Fibroblast of skin of scalp (primary cell): ENCODE measurements at regions not wholly inside any gene's neighbourhood (a gene's known extent, or its start where the extent isn't known, plus 50 kb on each side); places are given as distances from the start of the nearest gene placed in this dataset.
A peak's percentile ranks its signal among the peaks of the same experiment; 100 is the strongest.

ENCODE experiments used
- DNase-seq: peaks from one replicate; pipeline ENCODE4 v3.0.0-alpha.2; 2013

- no peak for DNase-seq
These were observed 127.3 kb upstream of the BOD1 start for GRCh38 chr5:173743641-173744343.

DNA sequence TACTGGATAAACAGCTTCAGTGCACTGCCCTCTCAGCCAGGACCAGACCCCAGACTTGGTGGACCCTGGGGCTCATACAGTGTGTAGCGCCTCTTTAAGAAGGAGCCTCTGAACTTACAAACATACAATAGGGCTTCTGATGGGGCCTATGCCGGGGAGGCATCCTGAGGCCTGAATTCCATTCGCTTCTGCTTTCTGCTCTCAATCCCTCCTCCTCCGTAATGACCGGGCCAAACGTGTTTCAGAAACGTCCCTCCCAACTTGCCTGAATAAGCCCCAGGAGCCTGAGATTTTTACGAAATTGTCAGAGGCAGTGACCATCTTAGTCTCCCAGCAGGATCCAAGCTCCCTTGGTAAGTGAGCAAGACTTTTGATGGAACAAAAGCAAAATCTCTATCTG is 128.1 kb upstream of the BOD1 start:
- DNase-seq, result no peak

GRCh38 chr5:173745123-173745522 is 128.7 kb upstream of the BOD1 start:
- no peak for DNase-seq

DNA sequence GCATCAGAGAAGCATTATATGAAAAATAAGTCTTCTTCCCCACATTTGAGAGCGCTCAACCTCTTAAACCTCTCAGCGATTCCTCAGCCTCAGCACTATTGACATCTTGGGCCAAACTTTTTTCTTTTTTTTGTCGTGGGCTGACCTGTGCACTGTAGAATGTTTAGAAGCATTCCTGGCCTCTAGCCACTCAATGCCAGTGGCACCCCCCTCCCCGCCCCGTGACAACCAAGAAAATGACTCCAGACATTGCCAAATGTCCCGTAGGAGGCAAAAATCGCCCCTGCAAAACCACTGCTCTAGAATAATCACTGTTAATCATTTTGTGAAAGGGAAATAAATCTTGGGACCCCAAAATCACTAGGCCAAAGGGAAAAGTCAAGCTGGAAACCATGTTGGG is 129.1 kb upstream of the BOD1 start:
- DNase-seq, result no peak

GRCh38 chr5:173746047-173746646 is 129.7 kb upstream of the BOD1 start:
- DNase-seq, result no peak

DNA sequence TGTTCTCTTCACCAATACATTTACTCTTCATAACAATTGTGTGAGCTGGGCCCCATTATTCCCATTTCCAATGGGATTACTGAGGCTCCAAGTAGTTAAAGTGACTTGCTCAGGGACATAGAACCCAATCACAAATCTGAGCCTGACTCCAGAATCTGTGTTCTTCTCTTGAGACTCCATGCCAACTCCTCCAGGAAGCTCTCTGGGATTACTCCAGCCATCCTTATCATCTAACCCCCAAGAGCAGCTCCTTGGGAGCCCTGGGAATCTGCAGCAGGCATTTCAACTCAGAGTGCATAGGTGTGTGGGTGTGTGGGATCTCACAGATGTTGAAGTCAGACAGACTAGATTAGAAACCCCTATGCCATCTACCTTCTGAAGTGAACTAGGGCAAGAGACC is 131.4 kb upstream of the BOD1 start:
- no peak for DNase-seq

DNA sequence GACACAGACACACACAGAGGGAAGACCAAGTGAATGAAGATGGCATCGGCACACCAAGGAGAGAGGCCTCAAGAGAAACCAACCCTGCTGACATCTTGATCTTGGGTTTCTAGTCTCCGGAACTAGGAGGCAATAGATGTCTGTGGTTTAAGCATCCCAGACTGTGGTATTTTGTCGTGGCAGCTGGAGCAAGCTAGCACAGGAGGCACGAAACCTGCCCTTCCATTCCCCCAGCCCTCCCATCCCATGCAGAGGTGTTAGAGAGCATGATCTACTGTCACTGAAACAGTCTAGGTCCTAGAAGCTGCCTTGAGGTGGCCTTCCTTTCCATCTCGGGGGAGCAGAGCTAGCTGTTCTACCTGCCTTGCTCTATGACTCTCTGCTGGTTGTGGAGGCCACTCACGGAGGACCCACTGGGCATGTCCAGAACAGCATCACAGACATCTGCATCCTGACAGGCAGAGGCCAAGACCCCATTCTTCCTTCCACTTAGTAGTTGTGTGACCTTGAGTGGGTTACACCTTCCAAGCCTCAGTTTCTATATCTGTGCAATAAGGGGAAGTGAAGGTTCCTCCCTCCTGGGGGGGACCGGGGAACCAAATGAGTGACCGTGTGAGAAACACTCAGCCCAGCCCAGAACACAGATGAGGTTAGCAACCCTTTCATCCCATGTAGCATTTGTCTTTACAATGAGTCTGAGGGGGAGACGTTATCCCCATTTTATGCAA is 134.3 kb upstream of the BOD1 start:
- no peak for DNase-seq

- DNase-seq, result no peak
These were observed 134.8 kb upstream of the BOD1 start for GRCh38 chr5:173751266-173751600.

- DNase-seq, result no peak
These were observed 135.5 kb upstream of the CPEB4 start for GRCh38 chr5:173752653-173753052.

- DNase-seq, result no peak
These were observed 134.6 kb upstream of the CPEB4 start for GRCh38 chr5:173753307-173754168.

- no peak for DNase-seq
These were observed 132.8 kb upstream of the CPEB4 start for GRCh38 chr5:173755319-173755718.

- DNase-seq, result no peak
These were observed 130.5 kb upstream of the CPEB4 start for GRCh38 chr5:173757403-173758209.

- no peak for DNase-seq
These were observed 129.5 kb upstream of the CPEB4 start for GRCh38 chr5:173758676-173759075.

DNA sequence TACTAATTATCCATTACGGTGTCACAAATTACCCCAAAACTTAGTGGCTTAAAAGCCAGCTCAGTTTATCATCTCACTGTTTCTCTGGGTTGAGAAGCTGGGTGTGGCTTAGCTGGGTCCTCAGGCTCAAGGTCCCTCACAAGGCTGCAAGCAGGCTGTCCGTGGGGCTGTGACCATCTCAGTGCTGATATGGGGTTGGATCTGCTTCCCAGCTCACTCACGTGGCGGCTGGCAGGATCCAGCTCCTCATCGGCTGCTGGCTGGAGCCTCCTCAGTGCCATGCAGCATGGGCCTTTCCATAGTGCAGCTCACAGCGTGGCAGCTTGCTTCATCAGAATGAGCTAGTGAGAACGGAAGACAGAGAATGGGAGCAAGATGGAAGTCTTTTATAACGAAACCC is 128.5 kb upstream of the CPEB4 start:
- no peak for DNase-seq

GRCh38 chr5:173760461-173761177 is 127.5 kb upstream of the CPEB4 start:
- no peak for DNase-seq

DNA sequence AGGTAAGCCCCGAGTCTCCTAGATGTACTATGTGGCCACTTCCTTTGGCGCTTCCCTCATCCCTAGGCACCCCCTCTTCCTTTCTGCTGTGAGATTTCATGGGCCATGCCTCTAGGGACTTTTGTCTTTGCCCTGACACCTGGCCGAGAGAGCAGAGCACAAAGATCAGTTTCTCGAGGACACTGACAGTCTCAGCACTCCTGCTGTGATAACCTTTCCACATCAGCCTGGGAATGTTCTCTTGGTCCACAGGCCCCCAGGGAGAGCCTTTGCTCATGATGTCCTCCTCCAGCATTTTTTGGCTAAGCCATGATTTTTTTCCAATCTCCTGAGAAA is 127.0 kb upstream of the CPEB4 start:
- DNase-seq, result no peak

DNA sequence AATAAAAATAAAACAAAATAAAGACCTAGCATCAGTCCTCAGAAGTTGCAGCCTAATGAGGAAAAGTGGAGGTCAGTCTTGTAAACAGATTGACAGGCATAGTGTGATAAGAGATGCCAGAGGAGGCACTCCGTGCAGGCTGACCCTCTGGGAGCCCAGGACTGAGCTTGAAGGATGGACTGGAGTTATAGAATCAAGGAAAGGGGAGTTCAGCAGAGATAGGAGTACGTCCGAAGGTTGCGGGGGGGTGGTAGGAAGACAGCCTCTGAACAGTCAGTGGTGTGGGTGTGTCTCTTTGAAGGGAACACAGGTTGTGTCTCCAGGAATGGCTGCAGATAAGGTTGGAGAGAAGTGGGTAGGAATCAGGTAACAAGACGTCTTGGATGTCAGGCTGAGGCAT is 126.1 kb upstream of the CPEB4 start:
- DNase-seq, result no peak

GRCh38 chr5:173762930-173763329 is 125.2 kb upstream of the CPEB4 start:
- no peak for DNase-seq

GRCh38 chr5:173763410-173763809 is 124.7 kb upstream of the CPEB4 start:
- no peak for DNase-seq

DNA sequence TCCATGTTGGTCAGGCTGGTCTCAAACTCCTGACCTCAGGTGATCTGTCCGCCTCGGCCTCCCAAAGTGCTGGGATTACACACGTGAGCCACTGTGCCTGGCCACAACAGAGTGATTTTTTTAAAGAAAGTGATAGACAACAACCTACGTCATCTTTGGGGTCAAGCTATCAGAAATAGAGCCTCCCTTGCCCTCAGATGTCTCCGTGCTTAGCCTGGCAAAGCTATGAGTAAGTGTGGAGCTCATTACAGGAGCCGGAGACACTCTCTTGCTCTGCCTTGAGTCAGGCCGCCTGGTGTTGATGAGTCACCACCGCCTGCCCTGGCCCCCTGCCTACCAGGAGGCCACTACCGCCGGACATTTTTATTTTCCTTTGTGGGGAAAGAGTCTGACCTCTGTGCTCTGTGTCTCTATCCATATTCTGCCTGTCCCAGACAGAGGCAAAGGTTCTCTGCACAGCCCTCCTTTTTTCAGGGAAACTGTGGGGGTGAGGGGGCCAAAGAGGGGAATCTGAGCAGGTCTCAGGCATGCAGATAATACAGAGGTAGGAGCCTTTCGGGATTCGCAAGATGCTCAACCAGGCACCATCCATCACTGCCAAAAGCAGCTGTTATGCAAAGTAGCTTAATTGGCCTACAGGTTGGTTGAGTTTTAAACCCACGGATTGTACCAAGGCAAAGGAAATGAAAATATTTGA is 123.7 kb upstream of the CPEB4 start:
- DNase-seq, result peak; percentile 94

DNA sequence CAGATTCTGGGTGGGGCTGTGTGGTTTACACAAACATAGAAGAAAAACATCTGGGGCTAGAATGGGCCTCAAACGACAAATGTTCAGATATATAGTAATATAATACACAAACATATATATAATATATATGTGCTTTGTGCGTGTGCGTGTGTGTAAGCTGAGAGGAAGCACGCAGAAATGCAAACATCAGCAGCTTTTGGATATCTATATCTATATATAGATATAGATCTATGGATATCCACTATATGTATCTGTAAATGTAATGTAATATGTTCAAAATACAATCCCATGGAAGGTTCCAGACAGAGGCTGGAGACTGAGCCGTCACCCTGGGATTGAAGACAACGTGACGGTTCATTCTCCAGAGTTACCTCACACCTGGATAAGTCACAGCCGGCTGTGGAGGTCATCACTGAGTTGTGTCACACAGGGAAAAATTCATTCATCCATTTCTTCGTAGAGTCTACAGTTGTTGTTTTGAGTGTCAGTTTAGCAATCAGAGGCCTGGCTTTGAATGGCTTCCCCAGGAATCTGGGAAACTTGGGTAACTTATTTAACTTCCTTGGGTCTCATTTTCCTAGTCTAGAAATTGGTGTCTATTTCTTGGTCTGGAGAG is 123.0 kb upstream of the CPEB4 start:
- DNase-seq, result no peak
